ENCODE measurements at regions not wholly inside any gene's neighbourhood (a gene's known extent, or its start where the extent isn't known, plus 50 kb on each side); places are given as distances from the start of the nearest gene placed in this dataset.

DNA sequence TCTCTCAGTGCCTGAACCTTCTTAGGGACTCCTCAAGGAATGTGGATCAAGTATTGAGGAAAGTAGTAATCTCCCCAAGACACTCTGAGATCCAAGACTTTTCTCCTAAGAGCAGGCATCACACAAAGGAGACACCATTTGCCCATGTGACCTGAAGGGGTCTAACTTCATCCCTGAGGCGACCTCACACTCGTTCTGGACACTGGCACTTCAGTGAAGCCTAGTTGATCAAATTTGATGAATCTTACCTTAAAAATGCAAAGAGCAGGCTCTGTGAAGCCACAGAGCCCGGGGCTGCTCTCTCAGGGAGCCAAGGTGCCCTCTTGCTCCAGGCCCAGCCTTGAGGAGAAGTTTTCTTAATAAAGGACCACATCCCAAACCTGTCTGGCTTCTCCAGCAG, 64.3 kb downstream of the SCN11A start:
- TF ChIP-seq, protein P1, sequence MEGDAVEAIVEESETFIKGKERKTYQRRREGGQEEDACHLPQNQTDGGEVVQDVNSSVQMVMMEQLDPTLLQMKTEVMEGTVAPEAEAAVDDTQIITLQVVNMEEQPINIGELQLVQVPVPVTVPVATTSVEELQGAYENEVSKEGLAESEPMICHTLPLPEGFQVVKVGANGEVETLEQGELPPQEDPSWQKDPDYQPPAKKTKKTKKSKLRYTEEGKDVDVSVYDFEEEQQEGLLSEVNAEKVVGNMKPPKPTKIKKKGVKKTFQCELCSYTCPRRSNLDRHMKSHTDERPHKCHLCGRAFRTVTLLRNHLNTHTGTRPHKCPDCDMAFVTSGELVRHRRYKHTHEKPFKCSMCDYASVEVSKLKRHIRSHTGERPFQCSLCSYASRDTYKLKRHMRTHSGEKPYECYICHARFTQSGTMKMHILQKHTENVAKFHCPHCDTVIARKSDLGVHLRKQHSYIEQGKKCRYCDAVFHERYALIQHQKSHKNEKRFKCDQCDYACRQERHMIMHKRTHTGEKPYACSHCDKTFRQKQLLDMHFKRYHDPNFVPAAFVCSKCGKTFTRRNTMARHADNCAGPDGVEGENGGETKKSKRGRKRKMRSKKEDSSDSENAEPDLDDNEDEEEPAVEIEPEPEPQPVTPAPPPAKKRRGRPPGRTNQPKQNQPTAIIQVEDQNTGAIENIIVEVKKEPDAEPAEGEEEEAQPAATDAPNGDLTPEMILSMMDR (IDR thresholded peaks at IDR 0.05; ENCODE audit: low read depth, low read length), result no peak
- no peak for TF ChIP-seq POLR2A (IDR thresholded peaks at IDR 0.05; ENCODE audit: extremely low read depth, insufficient read length)
- TF ChIP-seq, protein P2, sequence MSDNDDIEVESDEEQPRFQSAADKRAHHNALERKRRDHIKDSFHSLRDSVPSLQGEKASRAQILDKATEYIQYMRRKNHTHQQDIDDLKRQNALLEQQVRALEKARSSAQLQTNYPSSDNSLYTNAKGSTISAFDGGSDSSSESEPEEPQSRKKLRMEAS (IDR thresholded peaks at IDR 0.05; ENCODE audit: low read depth, low read length), result no peak
